Liver (tissue), 8 donors: ENCODE measurements at regions not wholly inside any gene's neighbourhood (a gene's known extent, or its start where the extent isn't known, plus 50 kb on each side); places are given as distances from the start of the nearest gene placed in this dataset.

Experiments used
- DNase-seq: peaks from one replicate; pipeline ENCODE4 v3.0.0-alpha.2; 2017; ENCODE audit warnings: low spot score
- H3K27ac ChIP-seq, 2 donors: one replicate each; pipeline ENCODE4 v1.7.0; 2013; ENCODE audit warnings: inconsistent platforms in 2 of 2, low read length in 2 of 2, control low read depth in 1 of 2, low read depth in 1 of 2, mild to moderate bottlenecking in 1 of 2
- H3K27me3 ChIP-seq, 4 donors: one replicate each; pipeline versions ENCODE4 v1.6.1 to v1.7.0; 2013; ENCODE audit warnings: low read length in 3 of 4, inconsistent platforms in 1 of 4, mild to moderate bottlenecking in 1 of 4, moderate library complexity in 1 of 4; ENCODE audit not compliant: control insufficient read depth in 4 of 4, insufficient read depth in 4 of 4
- H3K36me3 ChIP-seq, 4 donors: one replicate each; pipeline versions ENCODE4 v1.6.1 to v1.7.0; 2013; ENCODE audit warnings: low read length in 3 of 4, mild to moderate bottlenecking in 3 of 4, low read depth in 1 of 4, moderate library complexity in 1 of 4; ENCODE audit not compliant: control insufficient read depth in 4 of 4, insufficient read depth in 3 of 4
- H3K4me1 ChIP-seq, 4 donors: one replicate each; pipeline versions ENCODE4 v1.6.1 to v1.7.0; 2013; ENCODE audit warnings: low read length in 3 of 4, mild to moderate bottlenecking in 3 of 4, moderate library complexity in 1 of 4; ENCODE audit not compliant: control insufficient read depth in 4 of 4, insufficient read depth in 4 of 4
- H3K4me3 ChIP-seq, 3 donors: one replicate each; pipeline versions ENCODE4 v1.6.1 to v1.7.0; 2013; ENCODE audit warnings: low read length in 3 of 3, control low read depth in 1 of 3, low read depth in 1 of 3, mild to moderate bottlenecking in 1 of 3
- H3K9ac ChIP-seq, 2 donors: one replicate each; pipeline ENCODE4 v1.7.0; 2013; ENCODE audit warnings: low read length in 2 of 2, mild to moderate bottlenecking in 2 of 2, moderate library complexity in 2 of 2, control low read depth in 1 of 2, low read depth in 1 of 2
- H3K9me3 ChIP-seq, 4 donors: one replicate each; pipeline versions ENCODE4 v1.6.1 to v1.7.0; 2013; ENCODE audit warnings: low read length in 3 of 4; ENCODE audit not compliant: control insufficient read depth in 4 of 4
- EGR1 ChIP-seq, 2 donors: IDR thresholded peaks; 2 replicates each; pipeline ENCODE4 v1.6.1; 2016 to 2018; ENCODE audit warnings: antibody characterized with exemption in 2 of 2, low read depth in 2 of 2
- FOXA1 ChIP-seq: IDR thresholded peaks from 2 replicates; pipeline ENCODE4 v1.6.1; 2016; ENCODE audit warnings: antibody characterized with exemption
- FOXA2 ChIP-seq: IDR thresholded peaks from 2 replicates; pipeline ENCODE4 v1.6.1; 2016; ENCODE audit warnings: antibody characterized with exemption
- GABPA ChIP-seq, 2 donors: IDR thresholded peaks in 1 of 2; conservative IDR thresholded peaks in 1 of 2; 2 replicates each; pipeline ENCODE4 v1.6.1; 2016; ENCODE audit warnings: antibody characterized with exemption in 2 of 2, mild to moderate bottlenecking in 1 of 2, moderate library complexity in 1 of 2
- HNF4A ChIP-seq, 2 donors: conservative IDR thresholded peaks; 2 replicates each; pipeline ENCODE4 v1.6.1; 2016; ENCODE audit warnings: antibody characterized with exemption in 2 of 2, mild to moderate bottlenecking in 2 of 2
- HNF4G ChIP-seq: IDR thresholded peaks from 2 replicates; pipeline ENCODE4 v1.6.1; 2016; ENCODE audit warnings: antibody characterized with exemption
- JUND ChIP-seq, 2 donors: IDR thresholded peaks; 2 replicates each; pipeline ENCODE4 v1.6.1; 2016; ENCODE audit warnings: antibody characterized with exemption in 2 of 2
- NR2F2 ChIP-seq: IDR thresholded peaks from 2 replicates; pipeline ENCODE4 v1.6.1; 2016; ENCODE audit warnings: antibody characterized with exemption
- RAD21 ChIP-seq, 2 donors: IDR thresholded peaks; 2 replicates each; pipeline ENCODE4 v1.6.1; 2016; ENCODE audit warnings: antibody characterized with exemption in 2 of 2, mild to moderate bottlenecking in 2 of 2
- RXRA ChIP-seq, 2 donors: IDR thresholded peaks; 2 replicates each; pipeline ENCODE4 v1.6.1; 2017 to 2018; ENCODE audit warnings: antibody characterized with exemption in 2 of 2, mild to moderate bottlenecking in 1 of 2
- SP1 ChIP-seq: IDR thresholded peaks from 2 replicates; pipeline ENCODE4 v1.6.1; 2018; ENCODE audit warnings: antibody characterized with exemption, mild to moderate bottlenecking
- YY1 ChIP-seq: IDR thresholded peaks from 2 replicates; pipeline ENCODE4 v1.6.1; 2016; ENCODE audit warnings: antibody characterized with exemption, mild to moderate bottlenecking
- WGBS: extraction: QIAGEN DNeasy Blood & Tissue Kit; methylation state at CpG from one replicate; pipeline ENCODE4 v1.1.7; 2013; 5-methylcytosine and 5-hydroxymethylcytosine counted together
- TF ChIP-seq, protein P1 (sequence below): IDR thresholded peaks from 2 replicates; pipeline ENCODE4 v1.6.1; 2016; ENCODE audit warnings: antibody characterized with exemption, mild to moderate bottlenecking
- TF ChIP-seq, protein P2 (sequence below): IDR thresholded peaks from 2 replicates; pipeline ENCODE4 v1.6.1; 2016; ENCODE audit warnings: antibody characterized with exemption
- TF ChIP-seq, protein P3 (sequence below): fragments of 150-350 bp; IDR thresholded peaks from 2 replicates; pipeline ENCODE4 v1.5.1; 2017; ENCODE audit warnings: improper control_type of control experiment, low read depth, low read length; ENCODE audit not compliant: missing input control
- TF ChIP-seq, protein P4 (sequence below): IDR thresholded peaks from 2 replicates; pipeline ENCODE4 v1.6.1; 2016; ENCODE audit warnings: antibody characterized with exemption
- donor health status: healthy.
- donor health status: healthy.
- donor health status: healthy.
- donor health status: healthy.
- donor health status: healthy.

GRCh38 chr17:65436871-65437270 lies 124.6 kb downstream of the AXIN2 start:
- WGBS, result 81% methylated on average over 10 of the region's 10 CpGs
- Histone ChIP-seq H3K4me3 (no peak overlapping the region), H3K9me3 (peaks cover 0 to 3% (median 1%) of the 10 kb centered on the region in 4 donors), H3K4me1 (no peaks in the 10 kb centered on the region), H3K9ac (no peak overlapping the region), H3K27me3 (peaks cover 0 to 6% (median 2%) of the 10 kb centered on the region in 4 donors), H3K27ac (no peak overlapping the region), H3K36me3 (no peaks in the 10 kb centered on the region)
- DNase-seq, result no peak
- TF ChIP-seq HNF4G, result no peak
- TF ChIP-seq GABPA (IDR thresholded peaks at IDR 0.05 in 1 of 2, conservative IDR thresholded peaks at IDR 0.05 in 1 of 2), result no peak
- TF ChIP-seq SP1, result no peak
- no peak for TF ChIP-seq HNF4A (conservative IDR thresholded peaks at IDR 0.05)
- TF ChIP-seq, protein P1, sequence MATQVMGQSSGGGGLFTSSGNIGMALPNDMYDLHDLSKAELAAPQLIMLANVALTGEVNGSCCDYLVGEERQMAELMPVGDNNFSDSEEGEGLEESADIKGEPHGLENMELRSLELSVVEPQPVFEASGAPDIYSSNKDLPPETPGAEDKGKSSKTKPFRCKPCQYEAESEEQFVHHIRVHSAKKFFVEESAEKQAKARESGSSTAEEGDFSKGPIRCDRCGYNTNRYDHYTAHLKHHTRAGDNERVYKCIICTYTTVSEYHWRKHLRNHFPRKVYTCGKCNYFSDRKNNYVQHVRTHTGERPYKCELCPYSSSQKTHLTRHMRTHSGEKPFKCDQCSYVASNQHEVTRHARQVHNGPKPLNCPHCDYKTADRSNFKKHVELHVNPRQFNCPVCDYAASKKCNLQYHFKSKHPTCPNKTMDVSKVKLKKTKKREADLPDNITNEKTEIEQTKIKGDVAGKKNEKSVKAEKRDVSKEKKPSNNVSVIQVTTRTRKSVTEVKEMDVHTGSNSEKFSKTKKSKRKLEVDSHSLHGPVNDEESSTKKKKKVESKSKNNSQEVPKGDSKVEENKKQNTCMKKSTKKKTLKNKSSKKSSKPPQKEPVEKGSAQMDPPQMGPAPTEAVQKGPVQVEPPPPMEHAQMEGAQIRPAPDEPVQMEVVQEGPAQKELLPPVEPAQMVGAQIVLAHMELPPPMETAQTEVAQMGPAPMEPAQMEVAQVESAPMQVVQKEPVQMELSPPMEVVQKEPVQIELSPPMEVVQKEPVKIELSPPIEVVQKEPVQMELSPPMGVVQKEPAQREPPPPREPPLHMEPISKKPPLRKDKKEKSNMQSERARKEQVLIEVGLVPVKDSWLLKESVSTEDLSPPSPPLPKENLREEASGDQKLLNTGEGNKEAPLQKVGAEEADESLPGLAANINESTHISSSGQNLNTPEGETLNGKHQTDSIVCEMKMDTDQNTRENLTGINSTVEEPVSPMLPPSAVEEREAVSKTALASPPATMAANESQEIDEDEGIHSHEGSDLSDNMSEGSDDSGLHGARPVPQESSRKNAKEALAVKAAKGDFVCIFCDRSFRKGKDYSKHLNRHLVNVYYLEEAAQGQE, result no peak
- no peak for TF ChIP-seq RXRA (IDR thresholded peaks at IDR 0.05)
- TF ChIP-seq, protein P2, sequence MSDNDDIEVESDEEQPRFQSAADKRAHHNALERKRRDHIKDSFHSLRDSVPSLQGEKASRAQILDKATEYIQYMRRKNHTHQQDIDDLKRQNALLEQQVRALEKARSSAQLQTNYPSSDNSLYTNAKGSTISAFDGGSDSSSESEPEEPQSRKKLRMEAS, result no peak
- no peak for TF ChIP-seq JUND (IDR thresholded peaks at IDR 0.05)
- no peak for TF ChIP-seq EGR1 (IDR thresholded peaks at IDR 0.05; ENCODE audit: low read depth in 2 of 2)
- TF ChIP-seq FOXA2, result no peak
- TF ChIP-seq, protein P3, sequence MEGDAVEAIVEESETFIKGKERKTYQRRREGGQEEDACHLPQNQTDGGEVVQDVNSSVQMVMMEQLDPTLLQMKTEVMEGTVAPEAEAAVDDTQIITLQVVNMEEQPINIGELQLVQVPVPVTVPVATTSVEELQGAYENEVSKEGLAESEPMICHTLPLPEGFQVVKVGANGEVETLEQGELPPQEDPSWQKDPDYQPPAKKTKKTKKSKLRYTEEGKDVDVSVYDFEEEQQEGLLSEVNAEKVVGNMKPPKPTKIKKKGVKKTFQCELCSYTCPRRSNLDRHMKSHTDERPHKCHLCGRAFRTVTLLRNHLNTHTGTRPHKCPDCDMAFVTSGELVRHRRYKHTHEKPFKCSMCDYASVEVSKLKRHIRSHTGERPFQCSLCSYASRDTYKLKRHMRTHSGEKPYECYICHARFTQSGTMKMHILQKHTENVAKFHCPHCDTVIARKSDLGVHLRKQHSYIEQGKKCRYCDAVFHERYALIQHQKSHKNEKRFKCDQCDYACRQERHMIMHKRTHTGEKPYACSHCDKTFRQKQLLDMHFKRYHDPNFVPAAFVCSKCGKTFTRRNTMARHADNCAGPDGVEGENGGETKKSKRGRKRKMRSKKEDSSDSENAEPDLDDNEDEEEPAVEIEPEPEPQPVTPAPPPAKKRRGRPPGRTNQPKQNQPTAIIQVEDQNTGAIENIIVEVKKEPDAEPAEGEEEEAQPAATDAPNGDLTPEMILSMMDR, result no peak
- no peak for TF ChIP-seq FOXA1
- TF ChIP-seq, protein P4, sequence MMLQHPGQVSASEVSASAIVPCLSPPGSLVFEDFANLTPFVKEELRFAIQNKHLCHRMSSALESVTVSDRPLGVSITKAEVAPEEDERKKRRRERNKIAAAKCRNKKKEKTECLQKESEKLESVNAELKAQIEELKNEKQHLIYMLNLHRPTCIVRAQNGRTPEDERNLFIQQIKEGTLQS, result no peak
- TF ChIP-seq YY1, result no peak
- TF ChIP-seq RAD21 (IDR thresholded peaks at IDR 0.05), result no peak
- no peak for TF ChIP-seq NR2F2

DNA sequence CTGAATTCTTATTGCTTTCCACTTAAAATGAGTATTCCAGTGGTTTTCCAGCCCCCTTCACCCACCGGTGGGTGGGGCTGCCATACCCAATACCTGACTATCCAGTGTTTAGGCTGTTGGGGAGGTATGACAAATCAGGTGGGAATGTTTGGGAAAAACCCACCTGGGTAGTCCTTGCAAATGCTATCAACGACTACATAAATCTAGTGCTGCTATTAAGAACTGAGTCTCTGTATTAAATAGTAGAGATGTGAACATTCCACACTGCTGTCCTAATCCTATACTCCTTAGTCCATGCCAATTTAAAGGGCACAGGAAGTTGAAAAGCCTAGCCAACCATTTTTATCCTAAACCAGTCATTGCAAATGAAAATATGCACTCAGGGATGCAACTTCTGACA lies 126.6 kb downstream of the AXIN2 start:
- TF ChIP-seq, protein P1, result no peak
- no peak for TF ChIP-seq HNF4G
- TF ChIP-seq SP1, result no peak
- TF ChIP-seq, protein P4, result no peak
- TF ChIP-seq RXRA (IDR thresholded peaks at IDR 0.05), result no peak
- H3K27ac ChIP-seq, result no peak overlapping the region
- H3K27me3 ChIP-seq, result peaks cover 0 to 6% (median 2%) of the 10 kb centered on the region in 4 donors
- peaks cover 0 to 3% (median 1%) of the 10 kb centered on the region in 4 donors for H3K9me3 ChIP-seq
- no peaks in the 10 kb centered on the region for H3K4me1 ChIP-seq
- no peak for DNase-seq
- no peak overlapping the region for H3K4me3 ChIP-seq
- H3K9ac ChIP-seq, result no peak overlapping the region
- WGBS, result 88% methylated on average over 2 of the region's 2 CpGs
- H3K36me3 ChIP-seq, result no peaks in the 10 kb centered on the region
